ENCODE measurements at regions not wholly inside any gene's neighbourhood (a gene's known extent, or its start where the extent isn't known, plus 50 kb on each side); places are given as distances from the start of the nearest gene placed in this dataset.

DNA sequence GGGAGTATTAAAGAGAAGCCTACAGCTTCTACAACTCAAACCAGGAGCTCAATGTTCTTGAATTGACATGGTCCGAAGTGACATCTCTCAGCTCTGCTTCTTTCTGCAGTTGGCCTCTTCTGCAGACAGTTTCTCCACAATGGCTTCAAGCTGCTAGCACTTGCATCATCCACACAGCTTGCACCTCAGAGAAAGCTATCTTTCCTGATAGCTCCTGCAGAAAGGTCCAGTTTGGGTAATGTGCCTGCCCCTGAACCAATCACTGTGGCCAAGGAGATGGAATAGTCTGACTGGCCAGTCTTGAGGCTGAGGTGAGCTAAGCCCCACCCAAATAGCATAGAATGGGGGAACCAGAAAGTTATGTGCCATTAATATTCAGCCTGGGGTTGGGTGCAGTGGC is 95.8 kb upstream of the ABCA1 start:
- H3K9ac ChIP-seq (ENCODE audit: low read length), result no peak overlapping the region
- no peaks in the 10 kb centered on the region for H3K4me1 ChIP-seq (ENCODE audit: control insufficient read depth, insufficient read depth, low read length)
- no peaks in the 10 kb centered on the region for H3K9me3 ChIP-seq (ENCODE audit: control insufficient read depth, low read length)
- no peaks in the 10 kb centered on the region for H3K36me3 ChIP-seq (ENCODE audit: control insufficient read depth, insufficient read depth, low read length, severe bottlenecking)
- DNase-seq (ENCODE audit: low read depth), result no peak
- H3K4me3 ChIP-seq (ENCODE audit: low read length), result no peak overlapping the region
- H3K27me3 ChIP-seq (replicated peaks; ENCODE audit: control insufficient read depth, insufficient read depth, low read length), result no peaks in the 10 kb centered on the region

DNA sequence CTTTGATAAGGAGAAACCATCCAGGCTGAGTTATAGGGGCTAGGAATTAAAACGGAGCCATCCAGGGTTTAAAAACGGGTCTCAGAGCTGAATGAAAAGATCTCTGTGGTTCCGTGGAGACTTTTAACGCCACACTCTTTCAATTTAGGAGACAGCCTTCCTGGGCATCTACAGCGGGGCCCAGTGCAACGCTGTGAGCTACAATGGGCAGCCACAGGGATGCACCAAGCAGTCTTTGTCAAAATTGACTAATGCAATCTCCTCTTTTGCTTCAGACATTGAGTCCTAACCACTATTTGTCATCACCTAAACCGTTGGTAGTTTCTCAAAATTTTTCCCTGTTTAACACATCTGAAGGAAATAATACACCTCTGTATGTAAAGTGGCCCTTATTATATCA is 96.6 kb upstream of the ABCA1 start:
- H3K4me1 ChIP-seq (ENCODE audit: control insufficient read depth, insufficient read depth, low read length), result no peaks in the 10 kb centered on the region
- H3K36me3 ChIP-seq (ENCODE audit: control insufficient read depth, insufficient read depth, low read length, severe bottlenecking), result no peaks in the 10 kb centered on the region
- no peak for DNase-seq (ENCODE audit: low read depth)
- no peaks in the 10 kb centered on the region for H3K9me3 ChIP-seq (ENCODE audit: control insufficient read depth, low read length)
- H3K4me3 ChIP-seq (ENCODE audit: low read length), result no peak overlapping the region
- H3K9ac ChIP-seq (ENCODE audit: low read length), result no peak overlapping the region
- H3K27me3 ChIP-seq (replicated peaks; ENCODE audit: control insufficient read depth, insufficient read depth, low read length), result no peaks in the 10 kb centered on the region

- no peaks in the 10 kb centered on the region for H3K36me3 ChIP-seq (ENCODE audit: control insufficient read depth, insufficient read depth, low read length, severe bottlenecking)
These were observed 98.5 kb upstream of the ABCA1 start for GRCh38 chr9:105026451-105026850.

DNA sequence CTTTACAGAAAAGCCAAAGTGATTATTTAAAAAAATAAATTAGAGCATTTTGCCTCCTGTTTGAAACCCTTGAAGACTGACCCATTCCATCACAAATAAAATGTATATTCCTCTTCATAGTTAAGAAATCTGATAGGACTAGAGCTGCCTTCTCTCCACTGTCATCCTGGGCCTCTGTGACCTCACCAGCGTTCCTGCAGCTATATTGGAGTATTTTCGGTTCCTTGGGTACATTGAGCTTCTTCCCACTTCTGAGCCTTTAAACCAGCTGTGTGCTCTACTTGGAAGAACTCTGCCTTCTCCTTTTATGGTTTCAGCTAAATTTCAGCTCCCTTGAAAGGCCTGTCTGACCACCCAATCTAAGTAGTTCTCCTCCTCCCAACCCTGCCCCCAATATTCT is 99.1 kb upstream of the ABCA1 start:
- no peaks in the 10 kb centered on the region for H3K4me1 ChIP-seq (ENCODE audit: control insufficient read depth, insufficient read depth, low read length)

More at GRCh38 chr9:105026451-105026850, 98.5 kb upstream of the ABCA1 start:
- no peak overlapping the region for H3K9ac ChIP-seq (ENCODE audit: low read length)
- no peaks in the 10 kb centered on the region for H3K9me3 ChIP-seq (ENCODE audit: control insufficient read depth, low read length)
- no peaks in the 10 kb centered on the region for H3K4me1 ChIP-seq (ENCODE audit: control insufficient read depth, insufficient read depth, low read length)
- no peak overlapping the region for H3K4me3 ChIP-seq (ENCODE audit: low read length)
- DNase-seq (ENCODE audit: low read depth), result peak; percentile 33
- no peaks in the 10 kb centered on the region for H3K27me3 ChIP-seq (replicated peaks; ENCODE audit: control insufficient read depth, insufficient read depth, low read length)

DNA sequence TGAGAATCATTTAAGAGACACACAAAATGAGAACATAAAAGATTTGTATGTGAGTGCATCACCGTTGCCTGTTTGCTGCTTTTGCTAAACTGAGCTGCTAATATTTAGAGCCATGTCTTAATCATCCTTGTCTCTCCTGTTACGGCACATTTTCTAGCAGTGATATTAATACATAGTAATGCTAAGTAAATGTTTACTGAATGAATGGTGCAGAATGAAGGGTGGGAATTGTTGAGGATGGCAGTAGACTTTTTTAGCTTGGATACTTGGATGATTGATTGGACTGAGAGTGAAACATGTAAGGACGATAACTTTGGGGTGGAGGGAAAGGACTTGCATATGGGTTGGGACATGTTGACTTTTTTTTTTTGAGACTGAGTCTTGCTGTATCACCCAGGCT is 102.3 kb upstream of the ABCA1 start:
- Histone ChIP-seq H3K4me1 (ENCODE audit: control insufficient read depth, insufficient read depth, low read length) (peaks cover 9% of the 10 kb centered on the region), H3K4me3 (ENCODE audit: low read length) (no peak overlapping the region), H3K36me3 (ENCODE audit: control insufficient read depth, insufficient read depth, low read length, severe bottlenecking) (no peaks in the 10 kb centered on the region), H3K9me3 (ENCODE audit: control insufficient read depth, low read length) (no peaks in the 10 kb centered on the region), H3K27me3 (replicated peaks; ENCODE audit: control insufficient read depth, insufficient read depth, low read length) (no peaks in the 10 kb centered on the region), H3K9ac (ENCODE audit: low read length) (no peak overlapping the region)
- no peak for DNase-seq (ENCODE audit: low read depth)

More for the DNA sequence above, 99.1 kb upstream of the ABCA1 start:
- Histone ChIP-seq H3K9ac (ENCODE audit: low read length) (no peak overlapping the region), H3K9me3 (ENCODE audit: control insufficient read depth, low read length) (no peaks in the 10 kb centered on the region), H3K4me3 (ENCODE audit: low read length) (no peak overlapping the region), H3K27me3 (replicated peaks; ENCODE audit: control insufficient read depth, insufficient read depth, low read length) (no peaks in the 10 kb centered on the region), H3K36me3 (ENCODE audit: control insufficient read depth, insufficient read depth, low read length, severe bottlenecking) (no peaks in the 10 kb centered on the region)
- no peak for DNase-seq (ENCODE audit: low read depth)

DNA sequence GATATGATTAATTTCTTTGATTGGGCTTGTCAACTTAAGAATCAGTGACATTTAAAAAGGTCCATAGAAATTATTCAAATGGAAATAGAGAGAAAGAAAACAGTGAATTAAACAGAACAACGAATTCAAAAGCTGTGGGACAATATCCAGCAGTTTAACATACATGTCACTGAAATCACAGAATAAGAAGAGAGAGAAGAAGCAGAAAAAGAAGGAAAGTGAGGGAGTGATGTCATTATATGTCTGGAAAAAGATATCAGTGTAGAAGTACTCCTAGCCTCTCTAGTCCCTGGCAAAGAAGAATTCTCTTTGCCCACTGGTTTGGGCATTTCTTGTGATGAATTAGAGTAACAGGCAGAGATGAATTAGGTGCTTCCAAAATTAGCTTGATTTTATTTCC is 109.2 kb upstream of the ABCA1 start:
- no peaks in the 10 kb centered on the region for H3K9me3 ChIP-seq (ENCODE audit: control insufficient read depth, low read length)
- no peaks in the 10 kb centered on the region for H3K36me3 ChIP-seq (ENCODE audit: control insufficient read depth, insufficient read depth, low read length, severe bottlenecking)
- no peak for DNase-seq (ENCODE audit: low read depth)
- peaks cover 9% of the 10 kb centered on the region for H3K4me1 ChIP-seq (ENCODE audit: control insufficient read depth, insufficient read depth, low read length)
- no peak overlapping the region for H3K9ac ChIP-seq (ENCODE audit: low read length)
- H3K27me3 ChIP-seq (replicated peaks; ENCODE audit: control insufficient read depth, insufficient read depth, low read length), result no peaks in the 10 kb centered on the region
- no peak overlapping the region for H3K4me3 ChIP-seq (ENCODE audit: low read length)

GRCh38 chr9:105038051-105038450 is 110.1 kb upstream of the ABCA1 start:
- Histone ChIP-seq H3K27me3 (replicated peaks; ENCODE audit: control insufficient read depth, insufficient read depth, low read length) (no peaks in the 10 kb centered on the region), H3K36me3 (ENCODE audit: control insufficient read depth, insufficient read depth, low read length, severe bottlenecking) (no peaks in the 10 kb centered on the region), H3K9ac (ENCODE audit: low read length) (no peak overlapping the region), H3K4me1 (ENCODE audit: control insufficient read depth, insufficient read depth, low read length) (peaks cover 9% of the 10 kb centered on the region), H3K4me3 (ENCODE audit: low read length) (no peak overlapping the region), H3K9me3 (ENCODE audit: control insufficient read depth, low read length) (no peaks in the 10 kb centered on the region)
- no peak for DNase-seq (ENCODE audit: low read depth)

GRCh38 chr9:105039175-105039799 is 111.3 kb upstream of the ABCA1 start:
- Histone ChIP-seq H3K36me3 (ENCODE audit: control insufficient read depth, insufficient read depth, low read length, severe bottlenecking) (no peaks in the 10 kb centered on the region), H3K4me3 (ENCODE audit: low read length) (no peak overlapping the region), H3K27me3 (replicated peaks; ENCODE audit: control insufficient read depth, insufficient read depth, low read length) (no peaks in the 10 kb centered on the region), H3K9me3 (ENCODE audit: control insufficient read depth, low read length) (no peaks in the 10 kb centered on the region), H3K4me1 (ENCODE audit: control insufficient read depth, insufficient read depth, low read length) (no peaks in the 10 kb centered on the region), H3K9ac (ENCODE audit: low read length) (no peak overlapping the region)
- no peak for DNase-seq (ENCODE audit: low read depth)

- H3K27me3 ChIP-seq (replicated peaks; ENCODE audit: control insufficient read depth, insufficient read depth, low read length), result no peaks in the 10 kb centered on the region
- no peak overlapping the region for H3K9ac ChIP-seq (ENCODE audit: low read length)
- H3K4me3 ChIP-seq (ENCODE audit: low read length), result no peak overlapping the region
- no peak for DNase-seq (ENCODE audit: low read depth)
- peaks cover 8% of the 10 kb centered on the region for H3K4me1 ChIP-seq (ENCODE audit: control insufficient read depth, insufficient read depth, low read length)
- no peaks in the 10 kb centered on the region for H3K36me3 ChIP-seq (ENCODE audit: control insufficient read depth, insufficient read depth, low read length, severe bottlenecking)
- no peaks in the 10 kb centered on the region for H3K9me3 ChIP-seq (ENCODE audit: control insufficient read depth, low read length)
These were observed 115.5 kb upstream of the ABCA1 start for GRCh38 chr9:105043370-105043936.

DNA sequence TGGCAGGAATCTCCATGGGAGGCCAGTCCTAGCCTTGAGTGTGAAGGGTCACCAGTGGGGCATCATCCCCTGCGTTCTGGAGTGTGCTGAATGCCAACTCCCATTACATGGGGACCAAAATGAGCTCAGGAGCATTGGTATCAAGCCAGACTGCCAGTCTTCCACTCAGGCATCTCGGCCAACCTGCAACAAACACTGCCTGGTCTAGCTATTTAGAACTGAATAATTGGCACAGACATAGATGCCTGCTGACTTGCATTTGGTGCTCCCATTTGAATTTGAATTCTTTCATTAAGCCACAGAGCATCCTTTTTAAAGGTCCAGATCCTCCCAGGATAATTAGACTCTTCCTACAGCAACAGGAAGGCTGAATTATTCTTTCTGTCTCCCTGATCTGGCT is 116.6 kb upstream of the ABCA1 start:
- Histone ChIP-seq H3K9me3 (ENCODE audit: control insufficient read depth, low read length) (no peaks in the 10 kb centered on the region), H3K27me3 (replicated peaks; ENCODE audit: control insufficient read depth, insufficient read depth, low read length) (no peaks in the 10 kb centered on the region), H3K4me1 (ENCODE audit: control insufficient read depth, insufficient read depth, low read length) (peaks cover 11% of the 10 kb centered on the region), H3K4me3 (ENCODE audit: low read length) (no peak overlapping the region), H3K9ac (ENCODE audit: low read length) (no peak overlapping the region), H3K36me3 (ENCODE audit: control insufficient read depth, insufficient read depth, low read length, severe bottlenecking) (no peaks in the 10 kb centered on the region)
- DNase-seq (ENCODE audit: low read depth), result no peak

DNA sequence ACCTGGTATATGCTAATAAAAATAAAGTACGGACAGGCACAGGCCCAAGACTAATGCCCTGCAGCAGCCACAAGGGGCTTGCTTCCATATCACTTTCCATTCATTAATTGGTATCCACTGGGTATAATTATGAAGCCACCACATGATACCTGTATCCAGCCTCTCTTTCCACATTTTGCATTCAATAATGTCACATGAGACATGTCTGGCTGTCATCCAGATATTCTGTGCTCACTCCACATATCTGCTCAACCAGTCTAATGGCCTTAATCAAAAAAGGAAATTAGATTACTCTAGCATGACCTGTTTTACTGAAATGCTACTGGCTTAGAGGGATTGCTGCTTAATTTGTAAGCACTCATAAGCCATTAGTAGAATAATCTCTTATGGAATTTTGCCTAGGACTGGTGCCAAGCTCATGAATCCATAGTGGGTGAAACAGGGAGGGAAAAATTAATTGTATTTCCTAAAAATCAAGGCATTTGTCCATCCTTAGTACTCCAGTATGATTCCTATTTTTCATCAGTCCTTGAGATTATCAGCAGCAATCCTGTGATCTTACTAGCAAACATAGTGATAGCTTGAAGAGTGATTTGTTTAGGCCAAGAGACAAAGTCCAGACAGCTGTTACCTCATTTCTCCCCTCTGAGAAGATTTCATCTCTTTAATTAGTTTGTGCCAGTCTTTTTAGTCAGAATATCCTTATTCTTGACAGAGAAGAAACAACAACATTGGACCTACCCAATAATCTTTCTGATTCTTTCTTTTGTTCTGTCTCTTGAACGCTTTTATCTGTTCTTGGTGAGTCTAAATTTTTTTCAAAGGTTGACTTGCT is 119.2 kb upstream of the ABCA1 start:
- no peak for DNase-seq (ENCODE audit: low read depth)
- no peaks in the 10 kb centered on the region for H3K9me3 ChIP-seq (ENCODE audit: control insufficient read depth, low read length)
- no peaks in the 10 kb centered on the region for H3K36me3 ChIP-seq (ENCODE audit: control insufficient read depth, insufficient read depth, low read length, severe bottlenecking)
- no peaks in the 10 kb centered on the region for H3K27me3 ChIP-seq (replicated peaks; ENCODE audit: control insufficient read depth, insufficient read depth, low read length)
- peaks cover 11% of the 10 kb centered on the region for H3K4me1 ChIP-seq (ENCODE audit: control insufficient read depth, insufficient read depth, low read length)
- no peak overlapping the region for H3K9ac ChIP-seq (ENCODE audit: low read length)
- no peak overlapping the region for H3K4me3 ChIP-seq (ENCODE audit: low read length)

Measured in adipocyte (in vitro differentiated cells).